NCI-H2196 treated with DMSO at 0.1 percent for 48 hours (cell line): ENCODE measurements at regions not wholly inside any gene's neighbourhood (a gene's known extent, or its start where the extent isn't known, plus 50 kb on each side); places are given as distances from the start of the nearest gene placed in this dataset.
"Not testable (repeated sequence)": the region's sequence is repeated elsewhere in the genome, so short reads cannot be mapped to it uniquely, and the experiment has no call there.

Experiments used
- DNase-seq: peaks from one replicate; lab custom pipeline; 2025; ENCODE audit not compliant: unreplicated experiment; lab: John Stamatoyannopoulos, UW

DNA sequence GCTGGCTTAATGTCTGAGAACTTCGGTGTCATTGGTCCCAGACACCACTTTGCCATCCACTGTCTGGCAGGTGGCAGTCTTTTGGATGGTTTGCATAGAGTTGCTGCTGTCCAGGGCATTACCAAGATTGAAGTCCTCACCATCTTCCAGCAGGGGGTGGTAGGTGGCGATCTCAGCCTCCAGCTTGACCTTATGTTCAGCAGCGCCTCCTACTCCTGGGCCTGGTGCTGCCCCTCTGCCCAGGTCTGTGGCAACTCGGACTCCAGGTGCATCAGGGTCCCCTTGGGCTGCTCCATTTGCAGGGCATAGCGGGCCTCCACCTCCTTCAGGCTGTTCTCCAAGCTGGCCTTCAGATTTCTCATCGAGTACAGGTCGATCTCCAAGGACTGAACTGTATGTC lies 573.3 kb upstream of the NCAM2 start:
- no peak for DNase-seq

DNA sequence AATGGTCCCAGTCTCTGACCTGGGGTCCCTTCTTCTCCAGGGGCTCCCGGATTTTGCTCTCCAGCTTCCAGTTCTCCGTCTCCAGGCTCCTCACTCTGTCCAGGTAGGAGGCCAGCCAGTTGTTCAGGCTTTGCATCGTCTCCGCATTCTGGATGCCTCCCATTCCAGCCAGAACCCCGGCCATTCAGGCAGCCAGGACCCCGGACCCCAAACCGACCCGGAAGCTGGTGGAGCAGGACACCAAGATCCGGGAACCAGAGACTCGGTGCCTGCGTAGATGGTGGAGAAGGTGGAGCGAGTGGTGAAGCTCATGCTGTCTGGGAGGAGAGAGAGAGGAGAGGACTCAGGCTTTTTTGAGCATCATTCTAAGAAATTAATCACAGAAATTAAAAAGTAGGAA lies 572.4 kb upstream of the NCAM2 start:
- DNase-seq: no peak

DNA sequence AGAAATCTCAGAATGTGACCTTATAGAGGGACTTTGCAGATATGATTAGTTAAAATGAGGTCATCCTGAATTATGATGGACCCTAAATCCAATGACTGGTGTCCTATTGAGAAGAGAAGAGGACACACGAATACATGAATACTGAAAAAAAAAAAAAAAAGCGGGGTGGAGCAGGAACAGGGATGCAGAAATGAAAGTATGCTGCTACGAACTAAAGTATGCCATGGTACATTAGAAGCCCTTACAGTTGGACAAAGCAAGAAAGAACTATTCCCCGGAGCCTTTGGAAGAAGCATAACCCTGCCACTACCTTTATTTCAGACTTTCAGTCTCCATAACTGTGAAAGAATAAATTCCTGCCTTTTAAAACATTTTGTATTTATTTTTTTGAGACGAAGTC lies 557.9 kb upstream of the NCAM2 start:
- no peak for DNase-seq

DNA sequence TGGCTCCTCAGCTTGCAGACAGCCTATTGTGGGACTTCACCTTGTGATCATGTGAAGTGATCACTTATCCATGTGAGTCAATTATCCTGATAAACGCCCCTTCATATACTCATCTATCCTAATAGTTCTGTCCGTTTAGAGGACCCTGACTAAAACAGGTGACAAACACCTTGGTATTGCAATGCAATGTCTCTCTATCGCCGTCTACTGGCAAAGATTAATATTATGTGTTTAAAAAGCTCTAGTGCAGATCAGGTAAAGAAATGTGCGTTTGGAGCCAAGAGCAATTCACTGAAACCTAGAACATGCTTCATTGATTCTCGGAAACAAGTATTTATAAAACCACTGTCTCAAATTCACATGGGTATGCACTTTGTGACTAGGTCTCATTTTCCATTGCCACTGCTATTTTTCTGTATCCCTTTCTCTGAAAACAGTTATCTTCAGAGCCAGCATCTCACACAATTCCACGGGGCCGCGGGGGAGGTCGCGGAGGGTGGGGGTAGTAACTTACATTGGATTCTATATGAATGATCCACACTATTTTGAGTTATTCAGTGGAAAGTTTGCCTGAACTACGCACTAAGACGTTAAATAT lies 554.6 kb upstream of the NCAM2 start:
- DNase-seq: no peak

DNA sequence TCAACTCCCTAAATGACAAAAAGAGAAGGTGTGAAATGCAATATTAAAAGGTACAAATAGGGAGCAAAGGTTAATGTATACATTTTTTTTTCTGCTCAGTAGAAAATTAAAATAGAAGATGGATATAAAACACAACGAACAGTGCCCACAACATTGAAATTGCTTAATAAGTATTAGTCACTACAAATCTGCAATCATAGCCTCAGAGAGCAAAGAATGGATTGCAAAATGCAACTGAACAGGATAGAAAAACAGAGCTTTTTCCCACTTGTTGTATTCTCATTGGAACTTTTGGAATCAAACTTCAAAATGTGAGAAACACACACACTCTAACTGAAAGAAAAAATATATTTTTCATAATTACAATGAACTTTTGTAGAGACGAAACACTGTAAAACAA lies 552.2 kb upstream of the NCAM2 start:
- DNase-seq: no peak

DNA sequence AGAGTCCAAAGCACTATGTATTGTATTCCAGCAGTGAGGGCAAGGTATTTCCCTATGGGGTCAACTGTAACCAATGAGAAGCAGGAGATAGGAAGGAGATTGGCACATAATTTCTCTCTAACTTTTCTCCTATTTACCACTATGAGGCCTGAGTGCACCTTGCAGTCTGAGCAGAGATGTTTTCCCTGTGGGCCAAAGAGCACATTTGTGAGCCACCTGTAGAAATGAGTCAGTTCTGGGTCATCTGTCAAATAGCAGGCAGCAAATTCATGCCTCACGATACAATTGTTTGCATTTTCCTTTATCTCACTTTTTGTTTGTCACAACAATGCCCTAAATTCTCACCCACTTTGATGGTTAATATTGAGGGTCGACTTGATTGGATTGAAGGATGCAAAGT lies 547.2 kb upstream of the NCAM2 start:
- DNase-seq: no peak

DNA sequence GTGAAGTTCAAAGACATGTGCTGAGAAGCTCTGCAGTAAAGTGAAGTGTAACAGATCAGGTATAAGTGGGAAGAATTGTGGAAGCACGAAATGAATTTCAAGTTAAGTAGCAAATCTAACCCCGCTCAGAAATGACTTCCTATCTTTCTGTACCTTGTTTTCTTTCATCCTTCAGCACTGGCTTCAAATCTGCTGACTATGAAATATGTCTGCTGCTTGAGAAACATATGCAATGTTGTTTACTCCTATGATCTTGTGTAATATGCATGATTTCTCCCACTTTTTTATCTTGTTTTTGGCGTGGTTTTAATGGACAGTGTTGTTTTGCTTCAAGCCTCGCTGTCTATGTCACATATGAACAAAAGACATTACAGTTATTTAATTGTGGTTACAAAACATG lies 545.3 kb upstream of the NCAM2 start:
- no peak for DNase-seq

DNA sequence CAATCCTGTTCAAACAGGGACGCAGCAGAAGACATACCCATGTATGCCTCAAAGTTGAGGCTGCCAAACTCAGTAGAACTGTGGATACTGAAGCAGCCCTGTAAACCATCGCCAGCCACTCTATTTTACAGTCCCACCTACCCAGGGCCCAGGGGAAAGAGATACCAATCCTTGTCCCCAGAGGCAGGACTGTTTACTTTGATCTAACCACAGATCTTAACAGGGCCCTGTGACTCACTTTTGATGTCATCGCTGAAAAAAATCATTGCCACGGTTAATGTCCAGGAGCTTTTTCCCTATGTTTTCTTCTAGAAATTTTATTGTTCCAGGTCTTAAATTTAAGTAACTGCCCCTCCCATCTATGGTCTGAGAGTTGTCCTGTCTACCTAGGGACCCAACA lies 538.4 kb upstream of the NCAM2 start:
- no peak for DNase-seq

DNA sequence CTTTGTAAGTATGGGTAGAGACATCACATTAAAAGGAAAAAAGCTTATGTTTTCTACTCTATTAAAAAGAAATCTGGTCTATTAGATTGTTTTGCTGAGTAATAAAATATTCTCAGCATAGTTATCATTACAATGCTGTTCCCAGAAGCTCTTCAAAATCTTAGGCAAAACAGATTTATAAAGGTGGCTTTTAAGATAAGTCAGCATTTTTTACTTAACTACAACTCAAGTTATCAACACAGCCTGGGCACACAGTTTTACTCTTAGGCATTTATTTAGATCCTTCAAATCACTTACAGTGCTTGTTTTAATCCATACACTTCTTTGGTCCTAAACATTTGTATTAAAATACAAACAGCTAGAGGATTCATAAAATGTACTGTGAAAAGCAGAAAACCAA lies 534.8 kb upstream of the NCAM2 start:
- DNase-seq: no peak

DNA sequence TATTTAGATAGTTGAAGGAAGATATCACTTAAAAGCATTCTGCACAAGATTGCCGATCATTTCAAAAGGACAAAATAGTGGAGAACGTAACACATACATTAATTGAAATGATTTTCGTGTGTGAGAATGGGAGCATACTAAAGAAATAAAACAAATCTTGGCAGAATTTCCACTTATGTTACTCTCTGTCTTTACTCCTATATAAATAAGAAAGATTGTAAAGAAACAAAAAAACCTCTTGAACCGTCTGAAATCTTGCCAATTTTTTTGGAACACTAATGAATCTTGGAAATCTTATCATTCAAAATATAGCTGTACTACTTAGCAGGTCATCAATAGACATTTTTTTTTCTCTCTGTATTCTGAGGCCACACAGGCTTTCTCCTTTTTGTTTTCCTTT lies 528.8 kb upstream of the NCAM2 start:
- DNase-seq: no peak

DNA sequence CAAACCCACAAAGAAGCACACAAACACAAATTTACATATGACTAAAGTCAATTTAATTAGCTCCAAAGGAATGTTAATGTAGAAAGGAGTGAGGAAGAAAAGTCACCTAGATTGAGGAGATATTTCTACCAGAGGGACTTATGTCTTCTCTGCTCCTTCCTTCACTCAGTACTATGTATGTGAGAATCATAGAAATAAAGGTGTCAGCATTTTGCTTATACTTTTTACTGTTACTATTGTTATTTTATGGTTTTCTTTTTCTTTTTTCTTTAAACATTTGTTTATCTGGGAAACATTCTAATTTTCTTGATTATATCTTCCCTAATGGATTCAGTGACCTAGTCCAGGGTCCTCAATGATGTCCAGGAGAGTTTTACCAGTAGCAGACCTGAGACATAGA lies 511.9 kb upstream of the NCAM2 start:
- no peak for DNase-seq

DNA sequence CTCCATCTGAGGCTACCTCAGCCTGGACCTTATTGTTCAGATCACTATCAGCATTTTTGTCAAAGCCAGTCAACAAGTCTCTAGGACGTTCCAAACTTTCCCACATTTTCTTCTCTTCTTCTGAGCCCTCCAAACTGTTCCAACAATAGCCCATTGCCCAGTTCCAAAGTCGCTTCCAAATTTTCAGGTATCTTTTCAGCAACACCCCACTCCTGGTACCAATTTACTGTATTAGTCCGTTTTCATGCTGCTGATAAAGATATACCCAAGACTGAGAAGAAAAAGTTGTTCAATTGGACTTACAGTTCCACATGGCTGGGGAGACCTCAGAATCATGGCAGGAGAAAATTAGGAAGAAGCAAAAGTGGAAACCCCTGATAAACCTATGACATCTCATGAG lies 495.3 kb upstream of the NCAM2 start:
- DNase-seq: not testable (repeated sequence)

DNA sequence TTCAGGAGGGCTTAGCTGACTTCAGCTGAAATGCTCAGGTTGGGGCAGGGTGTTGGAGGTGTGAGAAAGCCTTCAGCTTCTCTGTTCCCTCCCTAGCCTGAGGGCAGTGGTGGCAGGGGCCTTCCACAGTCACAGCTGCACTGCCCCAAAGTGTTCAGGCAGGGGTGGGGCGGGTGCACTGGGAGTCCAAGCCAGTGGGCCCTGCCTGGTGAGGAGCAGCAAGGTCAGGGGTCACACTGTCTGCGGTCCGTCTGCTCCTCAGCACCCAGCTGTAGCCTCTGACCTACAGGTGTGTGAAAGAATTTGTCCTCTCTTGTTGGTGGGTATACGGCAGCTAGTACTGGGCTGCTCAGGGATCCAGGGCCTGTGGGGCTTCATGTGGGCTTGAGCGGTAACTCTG lies 490.4 kb upstream of the NCAM2 start:
- DNase-seq: no peak

DNA sequence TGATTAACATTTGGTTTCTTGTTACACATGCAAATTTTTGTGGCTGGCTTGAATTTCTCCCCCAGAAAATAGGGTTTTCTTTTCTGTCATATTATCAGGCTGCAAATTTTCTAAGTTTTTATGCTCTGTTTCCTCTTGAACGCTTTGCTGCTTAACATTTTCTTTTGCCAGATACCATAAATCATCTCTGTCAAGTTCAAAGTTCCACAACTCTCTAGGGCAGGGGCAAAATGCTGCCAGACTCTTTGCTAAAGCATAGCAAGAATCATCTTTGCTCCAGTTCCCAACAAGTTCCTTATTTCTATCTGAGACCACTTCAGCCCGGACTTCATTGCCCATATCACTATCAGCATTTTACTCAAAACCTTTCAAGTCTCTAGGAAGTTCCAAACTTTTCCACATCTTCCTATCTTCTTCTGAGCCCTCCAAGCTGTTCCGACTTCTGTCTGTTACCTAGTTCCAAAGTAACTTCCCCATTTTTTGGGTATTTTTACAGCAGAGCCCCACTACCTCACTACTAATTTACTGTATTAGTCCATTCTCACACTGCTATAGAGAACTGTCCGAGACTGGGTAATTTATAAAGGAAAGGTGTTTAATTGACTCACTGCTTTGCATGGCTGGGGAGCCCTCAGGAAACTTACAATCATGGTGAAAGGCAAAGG lies 486.9 kb upstream of the NCAM2 start:
- no peak for DNase-seq

DNA sequence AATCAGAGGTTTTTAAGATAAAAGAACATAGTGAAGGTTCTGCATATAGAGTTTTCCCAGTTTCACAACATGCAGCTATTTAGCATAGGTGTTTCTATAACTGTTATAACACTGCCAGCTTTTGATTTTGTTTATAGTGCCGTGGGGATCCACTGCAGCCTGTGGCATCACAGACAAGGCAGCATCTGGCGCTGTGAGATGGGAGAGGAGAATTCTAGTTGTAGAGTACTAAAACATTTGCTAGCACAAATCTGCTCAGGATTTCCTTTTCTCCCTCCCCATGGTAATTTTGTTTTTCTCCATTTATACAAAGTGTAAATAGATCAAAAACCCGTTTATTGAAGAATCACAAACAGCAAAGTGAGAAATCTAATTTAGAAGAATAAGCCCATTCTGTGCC lies 482.8 kb upstream of the NCAM2 start:
- no peak for DNase-seq

DNA sequence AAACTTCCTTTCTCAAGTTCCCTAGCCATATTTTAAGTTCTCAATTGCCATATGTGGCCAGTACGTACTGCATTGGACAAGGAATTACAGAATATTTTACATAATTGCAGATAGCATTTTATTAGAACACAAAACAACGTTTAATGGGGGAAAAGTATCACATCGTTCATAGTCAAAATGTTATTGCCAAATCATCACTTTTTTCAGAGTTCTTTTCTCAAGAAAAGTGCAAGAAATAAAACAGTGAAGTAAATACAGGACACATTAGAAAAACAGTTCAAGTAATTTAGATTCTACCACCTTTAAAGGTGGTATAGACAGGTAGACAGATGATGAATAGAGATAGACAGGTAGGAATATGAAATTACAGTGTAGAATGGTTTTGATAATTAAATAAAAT lies 479.1 kb upstream of the NCAM2 start:
- no peak for DNase-seq

DNA sequence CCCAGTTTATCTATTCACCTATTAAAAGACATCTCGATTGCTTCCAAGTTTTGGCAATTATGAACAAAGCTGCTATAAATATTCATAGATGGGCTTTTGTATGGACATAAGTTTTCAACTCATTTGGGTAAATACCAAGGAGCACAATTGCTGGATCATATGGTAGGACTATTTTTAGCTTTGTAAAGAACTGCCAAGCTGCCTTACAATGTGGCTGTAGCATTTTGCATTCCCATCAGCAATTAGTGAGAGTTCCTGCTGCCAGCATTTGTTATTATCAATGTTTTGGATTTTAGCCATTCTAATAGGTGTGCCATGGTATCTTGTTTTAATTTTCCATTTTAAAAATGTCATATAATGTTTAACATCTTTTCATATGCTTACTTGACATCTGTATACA lies 475.6 kb upstream of the NCAM2 start:
- no peak for DNase-seq

DNA sequence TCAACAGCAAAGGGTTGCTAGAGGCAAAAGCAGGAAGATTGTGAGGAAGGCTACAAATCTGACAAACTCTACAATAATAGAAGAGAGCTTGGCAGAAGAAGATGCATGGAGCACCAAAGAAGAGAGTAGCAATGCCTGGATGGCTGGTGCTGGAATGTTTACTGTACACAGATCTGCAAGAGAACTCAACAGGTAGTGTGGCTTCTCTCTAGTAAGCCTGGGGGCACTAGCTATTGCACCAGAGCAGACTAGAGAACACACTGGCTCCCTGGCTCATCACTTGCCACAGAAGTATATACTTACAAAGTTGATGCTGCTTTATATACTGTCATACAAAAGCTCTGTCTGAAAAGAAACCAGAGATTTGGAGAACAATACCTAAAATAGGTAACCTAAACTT lies 475.0 kb upstream of the NCAM2 start:
- no peak for DNase-seq

DNA sequence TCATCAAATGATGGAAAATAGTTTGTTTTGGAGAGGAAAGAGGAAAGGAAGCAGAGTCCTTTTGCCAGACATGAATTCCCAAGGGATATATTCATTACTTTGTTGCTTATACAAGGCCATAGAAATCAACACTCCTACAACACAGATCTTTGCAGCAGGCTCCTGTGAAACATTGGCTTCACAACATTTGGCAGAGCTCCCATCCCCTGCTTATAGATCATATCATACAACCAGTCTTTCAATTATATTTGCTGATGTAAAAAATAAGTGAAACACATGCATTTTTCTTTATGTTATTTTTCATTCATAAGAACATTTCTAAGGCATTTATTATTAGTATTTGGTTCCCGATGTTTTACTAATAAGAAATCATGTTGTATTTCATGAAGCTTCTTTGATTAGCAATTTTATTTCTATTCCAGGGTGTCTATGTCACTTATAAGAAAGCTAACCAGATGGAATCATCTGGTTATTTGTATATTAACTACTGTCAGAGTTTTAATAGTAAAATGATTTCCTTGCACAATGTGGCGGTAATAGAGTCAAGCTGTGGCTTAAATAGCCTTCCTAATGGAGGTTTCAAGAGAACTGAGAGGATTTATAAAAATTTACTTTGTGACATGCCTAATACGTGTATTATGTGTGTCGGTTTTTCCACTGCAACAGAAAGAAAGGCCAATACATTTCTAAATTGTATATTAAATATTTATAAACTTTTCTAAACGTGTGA lies 470.3 kb upstream of the NCAM2 start:
- no peak for DNase-seq

DNA sequence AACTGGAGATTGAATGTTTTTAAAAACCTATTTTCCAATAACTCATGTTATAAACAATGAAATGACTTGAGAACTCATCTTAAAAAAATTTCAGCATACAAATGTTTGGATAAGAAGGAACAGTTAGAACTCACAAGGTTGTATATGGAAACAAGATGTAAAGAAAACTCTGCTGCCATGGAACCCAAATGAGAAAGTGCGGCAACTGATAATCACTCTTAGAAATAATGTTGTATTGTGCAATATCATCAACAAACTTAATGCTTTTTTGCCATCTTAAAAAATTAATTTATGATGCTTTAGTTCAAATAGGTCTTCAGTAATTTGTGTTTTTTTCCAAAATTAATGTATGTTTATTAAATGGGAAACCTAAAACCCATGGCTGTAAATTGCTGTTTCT lies 461.1 kb upstream of the NCAM2 start:
- no peak for DNase-seq

DNA sequence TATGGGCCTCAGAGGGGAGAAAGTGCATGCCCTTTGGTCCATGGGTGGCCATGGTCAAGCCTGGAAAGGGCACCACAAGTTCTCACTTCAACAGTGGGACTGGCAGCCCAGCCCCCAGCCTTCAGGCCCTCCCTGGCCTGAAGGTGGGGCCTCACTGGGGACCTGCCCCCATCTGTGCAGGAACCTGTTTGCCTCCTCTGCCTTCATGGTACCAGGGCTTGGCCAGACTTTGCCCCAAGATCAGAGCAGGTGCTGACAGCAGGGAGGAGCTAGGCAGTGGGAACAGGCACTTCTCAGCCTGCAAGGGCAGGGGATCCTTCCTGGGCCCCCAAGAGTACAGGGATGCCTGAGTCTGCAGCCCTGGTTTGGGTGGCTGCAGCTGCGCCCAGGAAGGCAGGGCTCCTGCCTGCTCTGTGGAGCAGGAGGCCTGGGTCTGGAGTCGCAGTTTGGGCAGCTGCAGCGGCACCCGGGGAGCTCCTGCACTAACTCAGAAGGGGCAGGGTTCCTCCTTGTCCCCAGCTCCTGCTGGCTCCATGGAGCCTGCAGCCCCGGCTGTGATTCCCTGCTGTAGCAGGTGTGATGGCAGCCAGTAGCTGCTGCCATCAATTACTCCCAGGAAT lies 460.1 kb upstream of the NCAM2 start:
- no peak for DNase-seq

DNA sequence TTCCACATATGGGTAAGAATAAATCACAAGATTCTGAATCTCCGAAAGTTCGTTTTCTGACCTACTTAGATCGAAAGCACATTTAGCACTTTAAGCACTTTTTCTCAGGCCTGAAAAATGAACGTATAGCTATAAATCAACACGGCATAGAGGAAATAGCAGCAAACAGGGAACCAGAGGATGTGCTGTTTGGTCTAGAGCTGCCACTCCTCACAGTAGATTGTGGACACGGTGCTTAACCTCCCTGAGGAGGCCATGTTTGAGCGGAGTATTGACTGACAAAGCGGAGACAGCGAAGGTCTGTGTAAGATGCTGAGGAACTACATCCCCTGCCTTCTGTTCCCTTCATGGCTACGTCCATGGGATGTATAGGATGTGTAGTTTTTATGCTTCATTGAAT lies 452.8 kb upstream of the NCAM2 start:
- no peak for DNase-seq
